GM18873 (cell line): ENCODE measurements at regions not wholly inside any gene's neighbourhood (a gene's known extent, or its start where the extent isn't known, plus 50 kb on each side); places are given as distances from the start of the nearest gene placed in this dataset.
"Not testable (repeated sequence)": the region's sequence is repeated elsewhere in the genome, so short reads cannot be mapped to it uniquely, and the experiment has no call there.

ENCODE experiments used
- ATAC-seq: cut with Tn5 transposase; IDR thresholded peaks from one replicate; pipeline ENCODE4 v1.9.1; 2021; ENCODE audit warnings: mild to moderate bottlenecking, moderate library complexity, moderate number of reproducible peaks; ENCODE audit not compliant: unreplicated experiment, low FRiP score

DNA sequence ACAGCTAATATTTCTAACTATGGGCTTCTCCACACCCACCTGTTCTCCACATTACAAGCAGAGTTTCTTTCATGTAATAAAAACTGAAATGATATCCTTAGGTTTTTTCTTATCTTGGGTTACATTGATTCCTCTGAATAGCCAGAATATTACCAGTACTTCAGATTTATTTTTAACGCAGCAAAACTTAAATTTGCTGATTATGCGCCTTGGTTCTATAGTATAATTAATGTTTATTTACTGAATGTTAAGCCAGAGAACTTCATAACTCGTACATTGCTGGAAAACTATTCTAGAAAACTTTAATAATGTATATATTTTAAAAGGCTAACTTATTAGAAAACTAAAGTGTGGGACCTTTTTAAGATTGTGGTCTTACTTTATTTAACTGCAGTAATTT is 577.2 kb downstream of the PRKD1 start:
- ATAC-seq = no peak

GRCh38 chr14:29351996-29352705 is 575.5 kb downstream of the PRKD1 start:
- no peak for ATAC-seq

DNA sequence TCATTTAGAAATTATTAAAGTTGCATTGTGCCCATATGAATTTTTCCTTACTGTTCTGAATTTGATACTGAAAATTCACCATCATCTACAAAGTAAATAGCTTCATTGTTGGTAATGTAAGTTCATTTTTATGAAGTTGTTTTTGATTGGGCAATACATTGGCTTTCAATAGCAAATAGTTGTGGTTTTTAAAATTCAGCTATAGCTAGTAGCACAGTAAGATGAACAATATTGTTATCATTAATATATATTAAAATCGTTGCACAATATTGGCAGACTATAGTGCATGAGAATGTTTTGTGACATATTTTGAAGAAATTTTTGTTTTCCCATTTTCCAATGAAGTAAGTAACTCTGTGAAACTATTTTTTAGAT is 575.0 kb downstream of the PRKD1 start:
- no peak for ATAC-seq

DNA sequence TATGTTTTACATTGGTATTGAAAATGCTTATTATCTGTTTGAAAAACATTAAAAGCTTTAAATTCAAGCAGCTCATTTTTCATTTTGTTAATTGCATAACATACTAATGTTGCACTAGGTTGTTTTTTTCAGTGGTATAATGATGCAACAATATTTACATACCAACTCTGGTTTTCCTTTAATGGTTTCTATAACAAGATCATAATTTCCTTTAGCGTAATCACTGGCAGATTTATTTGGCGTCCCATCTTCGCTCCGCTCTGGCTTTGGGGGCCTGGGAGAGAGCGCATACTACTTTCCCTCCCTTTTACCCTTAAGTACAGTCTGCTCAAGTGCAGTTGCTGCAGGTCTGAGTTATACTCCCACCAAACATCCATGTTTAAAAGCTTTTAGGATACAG is 574.1 kb downstream of the PRKD1 start:
- no peak for ATAC-seq

DNA sequence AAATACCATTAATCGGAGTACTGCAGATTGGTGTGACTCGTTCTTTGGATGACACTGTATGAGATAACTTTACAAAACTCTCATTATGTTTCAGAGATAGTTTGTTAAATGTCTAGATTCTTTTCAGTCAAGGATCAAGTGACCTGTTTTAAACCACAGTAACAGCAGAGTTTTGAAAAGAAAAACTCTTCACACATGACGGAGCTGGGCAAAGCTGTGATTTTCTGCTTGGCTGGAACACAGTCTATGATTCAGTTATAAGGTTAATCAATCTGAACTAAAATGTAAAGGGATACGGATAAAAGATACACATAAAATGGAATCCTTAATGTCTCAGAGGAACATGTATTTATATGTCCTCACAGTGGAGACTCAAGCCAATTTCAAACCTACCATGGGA is 573.2 kb downstream of the PRKD1 start:
- ATAC-seq = no peak

DNA sequence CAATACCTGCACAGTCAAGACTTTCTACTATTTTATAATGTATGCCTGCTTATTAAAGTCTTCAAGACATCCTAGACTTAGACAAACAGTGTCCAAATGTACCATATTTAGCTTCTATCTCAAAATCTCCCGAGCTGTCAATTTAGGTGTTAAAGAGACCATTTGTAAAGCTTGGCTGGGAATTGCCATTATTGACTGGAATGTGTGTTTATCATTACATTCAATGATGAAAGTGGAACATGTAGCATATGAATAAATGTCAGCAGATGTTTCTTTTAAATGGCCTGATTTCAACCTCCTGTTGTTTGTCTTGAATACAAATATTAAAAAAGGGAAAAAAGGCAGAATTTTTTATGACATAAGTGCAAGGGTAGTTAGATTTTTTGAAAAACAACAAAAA is 572.3 kb downstream of the PRKD1 start:
- no peak for ATAC-seq

DNA sequence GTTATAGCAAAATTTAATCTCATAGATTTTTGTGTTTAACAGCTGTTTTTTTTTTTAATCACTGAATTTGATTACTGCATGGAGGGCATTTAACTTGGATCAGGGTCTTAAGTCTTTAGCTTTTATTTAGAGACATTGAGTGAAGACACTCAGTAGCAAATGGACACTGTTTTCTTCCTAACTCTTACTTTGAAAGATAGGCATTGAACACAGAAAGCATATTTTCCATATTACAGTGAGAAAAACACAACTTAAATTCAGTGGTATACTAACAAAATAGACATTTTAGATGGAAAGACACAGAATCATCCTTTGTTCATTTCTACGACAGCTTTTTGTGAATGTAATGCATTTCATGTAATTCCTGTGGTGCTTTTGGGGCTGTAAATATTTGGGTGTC is 571.8 kb downstream of the PRKD1 start:
- no peak for ATAC-seq

DNA sequence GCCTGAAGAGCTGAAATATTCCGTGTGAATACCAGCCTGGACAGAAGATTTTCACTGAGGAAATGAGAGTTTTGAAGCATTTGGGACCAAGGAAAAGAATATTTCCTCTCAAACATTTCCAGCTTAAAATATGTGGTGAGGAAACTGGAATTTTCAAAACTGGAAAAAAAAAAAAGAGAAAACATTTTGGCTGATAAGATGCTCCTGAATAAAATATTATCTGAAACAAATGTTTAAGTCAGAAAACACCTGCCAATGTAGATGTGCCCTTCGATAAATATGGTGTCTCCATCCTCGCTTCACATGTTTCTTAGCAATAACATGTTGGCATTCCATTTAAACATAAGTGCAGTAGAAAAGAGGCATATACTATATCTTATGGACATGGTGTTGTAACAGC is 567.0 kb downstream of the PRKD1 start:
- ATAC-seq = no peak

DNA sequence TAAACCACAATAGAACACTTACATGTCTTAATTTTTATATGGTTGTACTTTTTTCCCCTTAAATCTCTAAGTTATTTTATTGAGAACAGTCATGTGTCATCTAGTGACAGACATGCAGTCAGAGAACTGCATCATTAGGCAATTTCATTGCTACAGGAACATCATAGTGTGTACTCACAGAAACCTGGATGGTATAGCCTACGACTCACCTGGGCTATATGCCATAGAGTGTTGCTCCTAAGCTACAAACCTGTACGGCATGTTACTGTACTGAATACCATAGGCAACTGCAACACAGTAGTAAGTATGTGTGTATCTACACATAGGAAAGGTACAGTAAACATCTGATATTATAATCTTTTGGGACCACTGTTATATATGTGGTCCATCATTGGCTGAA is 557.6 kb downstream of the PRKD1 start:
- no peak for ATAC-seq

- ATAC-seq = no peak
These were observed 551.4 kb downstream of the PRKD1 start for GRCh38 chr14:29376237-29376636.

DNA sequence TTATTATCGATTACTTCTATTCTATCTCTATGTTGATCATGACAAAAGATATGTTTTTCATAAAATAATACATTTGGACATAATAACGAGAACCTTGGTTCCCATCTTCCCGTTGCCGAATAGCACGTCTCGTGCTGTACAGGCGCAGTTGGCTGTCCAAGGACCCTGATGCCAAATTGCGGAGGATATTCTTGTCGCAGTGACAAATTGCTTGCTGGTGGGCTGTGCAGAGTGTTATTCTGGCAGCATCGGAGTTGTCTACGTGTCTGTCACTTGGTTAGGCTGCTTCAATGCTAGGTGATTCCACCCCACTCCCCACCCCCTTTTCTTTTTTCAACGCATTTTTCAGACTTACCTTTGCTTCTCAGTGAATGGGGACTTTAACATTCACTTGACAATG is 546.8 kb downstream of the PRKD1 start:
- no peak for ATAC-seq

DNA sequence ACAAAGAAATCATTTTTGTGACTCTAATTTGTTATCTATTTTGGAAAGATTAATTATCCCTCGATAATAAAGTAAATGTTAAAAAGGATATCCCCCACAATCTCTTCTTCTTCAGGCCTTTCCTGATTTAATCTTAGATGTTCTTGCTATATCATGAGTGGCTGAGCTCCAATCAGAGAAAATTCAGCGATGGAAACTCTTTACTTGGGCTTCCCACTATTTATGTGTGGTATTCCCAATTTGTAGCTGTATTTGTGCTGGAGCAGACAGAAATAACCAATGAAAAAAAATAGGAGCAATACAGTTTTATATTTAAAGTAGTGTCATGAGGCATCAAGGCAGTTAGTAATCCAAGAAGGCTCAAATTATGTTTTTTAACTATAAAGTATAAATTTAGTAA is 539.1 kb downstream of the PRKD1 start:
- ATAC-seq = no peak

DNA sequence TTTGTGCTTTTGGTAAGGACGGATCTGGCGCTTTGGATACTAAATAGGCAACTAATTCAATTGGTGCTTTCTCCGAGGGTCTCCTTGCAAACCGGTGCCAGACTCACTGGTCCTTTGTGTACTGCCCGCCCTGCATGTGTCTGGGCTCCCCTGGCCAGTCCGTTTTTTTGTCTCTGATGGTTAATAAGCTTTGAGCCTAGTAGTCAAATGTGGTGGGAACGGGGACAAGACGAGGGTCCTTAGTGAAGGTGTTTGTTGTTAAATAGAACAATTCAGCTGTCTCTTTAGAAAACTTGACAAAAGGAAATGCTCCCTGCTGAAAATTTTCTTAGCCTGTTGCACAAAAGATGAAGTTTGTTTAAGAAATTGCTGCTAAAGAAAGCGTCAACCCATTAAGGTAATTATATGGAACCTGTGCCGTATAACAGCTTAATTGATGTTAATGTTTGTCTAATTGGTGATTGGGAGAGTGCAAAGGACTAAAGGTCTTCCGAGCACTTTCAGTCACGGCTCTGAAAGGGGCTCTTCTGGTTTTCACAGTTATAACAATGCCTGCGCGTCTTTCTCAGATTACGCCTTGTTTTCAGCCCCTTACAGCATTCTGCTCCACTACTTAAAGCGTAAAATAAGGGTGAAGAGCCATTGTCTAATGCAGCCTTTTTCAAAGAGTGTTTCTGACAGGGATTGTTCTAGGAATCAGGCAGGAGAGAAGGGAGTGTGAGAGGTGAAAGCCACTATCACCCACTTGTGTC is 537.4 kb downstream of the PRKD1 start:
- ATAC-seq = no peak

- no peak for ATAC-seq
These were observed 536.4 kb downstream of the PRKD1 start for GRCh38 chr14:29391231-29391630.

- ATAC-seq = no peak
These were observed 535.8 kb downstream of the PRKD1 start for GRCh38 chr14:29391801-29392200.

GRCh38 chr14:29392287-29392686 is 535.4 kb downstream of the PRKD1 start:
- no peak for ATAC-seq

- ATAC-seq = no peak
These were observed 524.6 kb downstream of the PRKD1 start for GRCh38 chr14:29403091-29403490.

GRCh38 chr14:29410581-29410980 is 517.1 kb downstream of the PRKD1 start:
- no peak for ATAC-seq

DNA sequence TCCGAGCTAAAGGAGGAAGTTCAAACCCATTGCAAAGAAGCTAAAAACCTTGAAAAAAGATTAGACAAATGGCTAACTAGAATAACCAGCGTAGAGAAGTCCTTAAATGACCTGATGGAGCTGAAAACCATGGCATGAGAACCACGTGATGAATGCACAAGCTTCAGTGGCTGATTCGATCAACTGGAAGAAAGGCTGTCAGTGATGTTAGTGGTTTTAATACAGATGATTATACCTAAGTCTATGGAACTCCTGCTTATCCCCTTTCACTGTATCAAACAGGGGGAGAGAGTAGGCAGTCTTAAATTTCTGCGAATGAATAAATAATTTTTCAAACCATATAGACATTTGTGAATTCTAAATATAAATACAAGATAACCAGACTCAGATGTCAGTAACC is 512.7 kb downstream of the PRKD1 start:
- not testable (repeated sequence) for ATAC-seq

DNA sequence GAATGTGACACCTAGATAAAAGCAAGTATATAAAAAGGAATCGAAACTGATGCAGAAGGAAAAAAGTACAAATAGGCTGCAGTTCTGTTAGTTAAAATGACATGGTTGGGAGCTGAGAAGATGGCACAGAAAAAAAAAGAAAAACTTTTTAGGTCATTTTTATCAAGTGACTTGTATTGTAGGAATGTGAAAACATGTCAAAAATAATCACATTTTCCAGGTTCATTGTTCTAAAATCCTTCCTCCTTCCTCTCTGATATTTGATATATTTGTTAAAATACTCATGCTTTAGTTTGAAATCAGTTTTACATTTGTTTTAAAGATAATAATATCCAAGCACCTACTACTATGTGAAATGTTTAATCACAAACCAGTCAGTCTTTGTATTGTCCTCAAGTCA is 507.9 kb downstream of the PRKD1 start:
- no peak for ATAC-seq

DNA sequence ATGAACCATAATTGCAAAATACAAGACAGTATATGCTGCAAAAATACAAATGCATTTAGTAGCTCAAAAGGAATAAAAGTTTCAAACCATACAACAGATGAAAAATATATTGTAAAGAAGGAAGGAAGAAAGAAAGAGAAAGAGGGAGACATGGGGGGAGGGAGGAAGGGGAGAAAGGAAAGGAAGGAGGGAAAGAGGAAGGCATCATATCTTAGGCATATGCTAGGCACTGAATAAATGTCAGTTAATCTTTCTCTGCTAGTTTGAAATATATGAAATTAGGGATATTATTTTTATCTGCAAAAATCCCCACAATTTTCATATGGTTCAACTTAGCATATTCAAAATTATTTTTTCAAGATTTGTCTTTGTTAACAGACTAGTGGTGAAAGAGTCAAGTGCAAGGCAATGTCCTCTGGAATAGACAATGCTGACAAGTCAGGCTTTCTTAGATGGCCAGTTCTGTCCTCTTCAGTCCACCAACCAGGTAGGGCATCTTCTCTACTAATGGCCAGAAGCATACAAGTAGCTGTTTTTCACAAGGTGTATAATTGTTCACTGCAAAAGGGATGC is 506.4 kb downstream of the PRKD1 start:
- no peak for ATAC-seq
